ENCODE measurements at regions not wholly inside any gene's neighbourhood (a gene's known extent, or its start where the extent isn't known, plus 50 kb on each side); places are given as distances from the start of the nearest gene placed in this dataset.

GRCh38 chr2:9773903-9774239 lies 69.4 kb upstream of the TAF1B start:
- no peak for DNase-seq

GRCh38 chr2:9774266-9774665 lies 69.0 kb upstream of the TAF1B start:
- no peak for DNase-seq

- no peak for DNase-seq
These were observed 67.9 kb upstream of the TAF1B start for GRCh38 chr2:9775351-9775750.

GRCh38 chr2:9775999-9776712 lies 67.1 kb upstream of the TAF1B start:
- DNase-seq, result no peak

GRCh38 chr2:9777081-9777480 lies 66.2 kb upstream of the TAF1B start:
- no peak for DNase-seq

- DNase-seq, result no peak
These were observed 65.3 kb upstream of the TAF1B start for GRCh38 chr2:9778012-9778411.

GRCh38 chr2:9778471-9779316 lies 64.6 kb upstream of the TAF1B start:
- no peak for DNase-seq

GRCh38 chr2:9779596-9780264 lies 63.5 kb upstream of the TAF1B start:
- DNase-seq, result no peak

GRCh38 chr2:9780368-9781130 lies 62.7 kb upstream of the TAF1B start:
- no peak for DNase-seq

GRCh38 chr2:9781252-9781651 lies 62.0 kb upstream of the TAF1B start:
- DNase-seq, result no peak

GRCh38 chr2:9782197-9782719 lies 61.0 kb upstream of the TAF1B start:
- DNase-seq, result no peak

- DNase-seq, result no peak
These were observed 53.9 kb upstream of the TAF1B start for GRCh38 chr2:9789371-9789770.

- DNase-seq, result no peak
These were observed 52.5 kb upstream of the TAF1B start for GRCh38 chr2:9790702-9791225.

- no peak for DNase-seq
These were observed 51.6 kb upstream of the TAF1B start for GRCh38 chr2:9791711-9792110.

GRCh38 chr2:9793156-9793917 lies 49.9 kb upstream of the TAF1B start:
- no peak for DNase-seq

All from midbrain (tissue), 1 donor.